ENCODE measurements at regions not wholly inside any gene's neighbourhood (a gene's known extent, or its start where the extent isn't known, plus 50 kb on each side); places are given as distances from the start of the nearest gene placed in this dataset.
A peak's percentile ranks its signal among the peaks of the same experiment; 100 is the strongest.
"Not testable (repeated sequence)": the region's sequence is repeated elsewhere in the genome, so short reads cannot be mapped to it uniquely, and the experiment has no call there.

GRCh38 chr19:23984911-23985310 is 70.2 kb downstream of the ZNF726 start:
- intact Hi-C loops (cut with DNase I); DNase-seq: not testable (repeated sequence)

GRCh38 chr19:23986623-23987022 is 71.9 kb downstream of the ZNF726 start:
- intact Hi-C loops (cut with DNase I): no loop called here

GRCh38 chr19:23991170-23991569 is 76.5 kb downstream of the ZNF726 start:
- no peak for DNase-seq

More at GRCh38 chr19:23986623-23987022, 71.9 kb downstream of the ZNF726 start:
- no peak for DNase-seq

GRCh38 chr19:23992348-23992747 is 77.7 kb downstream of the ZNF726 start:
- intact Hi-C loops (cut with DNase I): no loop called here
- DNase-seq: no peak

More at GRCh38 chr19:23991170-23991569, 76.5 kb downstream of the ZNF726 start:
- intact Hi-C loops (cut with DNase I): no loop called here

- DNase-seq: no peak
- intact Hi-C loops (cut with DNase I): no loop called here
Observed at GRCh38 chr19:23993440-23993839, 78.8 kb downstream of the ZNF726 start.

- DNase-seq: no peak
- intact Hi-C loops (cut with DNase I): no loop called here
Observed at GRCh38 chr19:23996549-23996948, 81.9 kb downstream of the ZNF726 start.

- no peak for DNase-seq
- intact Hi-C loops (cut with DNase I): no loop called here
Observed at GRCh38 chr19:23998568-23998967, 83.9 kb downstream of the ZNF726 start.

- intact Hi-C loops (cut with DNase I): no loop called here
- DNase-seq: no peak
Observed at GRCh38 chr19:23999821-24000610, 85.3 kb downstream of the ZNF726 start.

GRCh38 chr19:24000656-24001055 is 86.0 kb downstream of the ZNF726 start:
- intact Hi-C loops (cut with DNase I): no loop called here

GRCh38 chr19:24002256-24002945 is 84.6 kb upstream of the ZNF254 start:
- intact Hi-C loops (cut with DNase I): no loop called here
- no peak for DNase-seq

More at GRCh38 chr19:24000656-24001055, 86.0 kb downstream of the ZNF726 start:
- no peak for DNase-seq

- intact Hi-C loops (cut with DNase I): no loop called here
- no peak for DNase-seq
Observed at GRCh38 chr19:24003537-24003936, 83.5 kb upstream of the ZNF254 start.

- intact Hi-C loops (cut with DNase I): no loop called here
- DNase-seq: no peak
Observed at GRCh38 chr19:24004166-24004565, 82.8 kb upstream of the ZNF254 start.

GRCh38 chr19:24029941-24030636 is 56.9 kb upstream of the ZNF254 start:
- no peak for DNase-seq
- intact Hi-C loops (cut with DNase I): loop anchor here (10.0 kb wide), 1 partner anchor 115 kb away; the partner anchor contains the start of gene ZNF726

- DNase-seq: peak in 1 of 10 donors; percentile 78
- intact Hi-C loops (cut with DNase I): loop anchor here (10.0 kb wide), 1 partner anchor 118 kb away; the partner anchor contains the start of gene ZNF726
Observed at GRCh38 chr19:24032651-24033050, 54.3 kb upstream of the ZNF254 start.

- peak; percentile 70 to 97 (median 89) for DNase-seq
- intact Hi-C loops (cut with DNase I): loop anchor here (10.0 kb wide), 1 partner anchor 119 kb away; the partner anchor contains the start of gene ZNF726
Observed at GRCh38 chr19:24033301-24033962, 53.6 kb upstream of the ZNF254 start.

- intact Hi-C loops (cut with DNase I): loop anchor here (10.0 kb wide), 1 partner anchor 119 kb away; the partner anchor contains the start of gene ZNF726
- peak in 7 of 10 donors; percentile 28 to 88 (median 43) for DNase-seq
Observed at GRCh38 chr19:24033963-24034342, 53.0 kb upstream of the ZNF254 start.

- intact Hi-C loops (cut with DNase I): loop anchor here (5.0 to 10.0 kb wide), 2 partner anchors 52 to 121 kb away; partner anchors contain the start of genes ZNF254 and ZNF726
- not testable (repeated sequence) for DNase-seq
Observed at GRCh38 chr19:24035261-24035880, 51.6 kb upstream of the ZNF254 start.
